ENCODE measurements at regions not wholly inside any gene's neighbourhood (a gene's known extent, or its start where the extent isn't known, plus 50 kb on each side); places are given as distances from the start of the nearest gene placed in this dataset.

DNA sequence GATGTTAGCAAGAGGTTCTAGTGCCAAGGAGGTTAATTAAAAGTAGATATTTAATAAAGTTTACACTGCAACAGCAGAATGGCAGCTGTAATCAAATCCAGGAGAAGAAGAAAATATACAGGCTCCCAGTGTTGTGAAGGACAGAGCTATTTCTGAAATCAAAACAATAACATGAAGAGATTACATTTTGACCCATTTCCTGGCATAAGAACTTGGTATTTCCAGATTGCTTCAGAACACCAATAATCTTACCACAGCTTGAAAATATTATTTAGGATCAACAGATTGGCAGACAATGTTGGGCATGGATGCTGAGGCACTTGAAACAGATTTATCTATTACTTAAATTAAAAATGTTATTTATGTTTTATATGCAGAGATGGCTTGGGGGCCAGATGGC, 692.5 kb downstream of the KCNA4 start:
- Histone ChIP-seq H3K9me3 (no peaks in the 10 kb centered on the region), H4K20me1 (ENCODE audit: insufficient read depth) (no peaks in the 10 kb centered on the region), H3K27ac (ENCODE audit: low read depth in 2 of 2, low read length in 1 of 2) (no peak overlapping the region; a peak in 1 of 4 replicates), H3K4me1 (ENCODE audit: control insufficient read depth in 1 of 2, insufficient read depth in 2 of 2, low read depth in 1 of 2, low read length in 1 of 2) (peaks cover 0 to 18% of the 10 kb centered on the region in 2 experiments; a peak in 1 of 4 replicates), H2AFZ (ENCODE audit: low read depth) (peak overlapping the region; percentile 53), H3K36me3 (replicated peaks in 1 of 2; ENCODE audit: control insufficient read depth in 1 of 2, insufficient read depth in 2 of 2, low read length in 1 of 2) (no peaks in the 10 kb centered on the region), H3K4me3 (ENCODE audit: low read depth in 2 of 2, low read length in 1 of 2) (no peak overlapping the region), H3K9me2 (no peaks in the 10 kb centered on the region), H3K4me2 (no peak overlapping the region), H3K27me3 (ENCODE audit: insufficient read depth) (no peaks in the 10 kb centered on the region), H3F3A (replicated peaks; ENCODE audit: insufficient read depth) (peaks cover 19% of the 10 kb centered on the region), H3K79me2 (ENCODE audit: insufficient read depth) (no peaks in the 10 kb centered on the region), H3K9ac (no peak overlapping the region)
- DNase-seq = no peak
- ChIA-PET POLR2A (no interaction called here), CTCF (interaction anchor here (0.8 to 1.2 kb wide), 4 partner anchors 12 to 147 kb away, joined by 3 to 6 read pairs (median 3); no protein-coding TSS in a partner anchor)
- no peak for TF ChIP-seq GABPA (IDR thresholded peaks at IDR 0.05; ENCODE audit: low read depth)
- TF ChIP-seq, protein P1, sequence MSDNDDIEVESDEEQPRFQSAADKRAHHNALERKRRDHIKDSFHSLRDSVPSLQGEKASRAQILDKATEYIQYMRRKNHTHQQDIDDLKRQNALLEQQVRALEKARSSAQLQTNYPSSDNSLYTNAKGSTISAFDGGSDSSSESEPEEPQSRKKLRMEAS (IDR thresholded peaks at IDR 0.05; ENCODE audit: low read depth) = no peak
- 0 out of 2 replicates have a peak, but pooled peaks have one; percentile 7 for TF ChIP-seq TCF12 (IDR thresholded peaks at IDR 0.05)
- TF ChIP-seq TAF1 (IDR thresholded peaks at IDR 0.05; ENCODE audit: borderline replicate concordance, low read depth, low read length) = no peak
- no peak for TF ChIP-seq POLR2AphosphoS5 (IDR thresholded peaks at IDR 0.05; ENCODE audit: low read depth, low read length)

DNA sequence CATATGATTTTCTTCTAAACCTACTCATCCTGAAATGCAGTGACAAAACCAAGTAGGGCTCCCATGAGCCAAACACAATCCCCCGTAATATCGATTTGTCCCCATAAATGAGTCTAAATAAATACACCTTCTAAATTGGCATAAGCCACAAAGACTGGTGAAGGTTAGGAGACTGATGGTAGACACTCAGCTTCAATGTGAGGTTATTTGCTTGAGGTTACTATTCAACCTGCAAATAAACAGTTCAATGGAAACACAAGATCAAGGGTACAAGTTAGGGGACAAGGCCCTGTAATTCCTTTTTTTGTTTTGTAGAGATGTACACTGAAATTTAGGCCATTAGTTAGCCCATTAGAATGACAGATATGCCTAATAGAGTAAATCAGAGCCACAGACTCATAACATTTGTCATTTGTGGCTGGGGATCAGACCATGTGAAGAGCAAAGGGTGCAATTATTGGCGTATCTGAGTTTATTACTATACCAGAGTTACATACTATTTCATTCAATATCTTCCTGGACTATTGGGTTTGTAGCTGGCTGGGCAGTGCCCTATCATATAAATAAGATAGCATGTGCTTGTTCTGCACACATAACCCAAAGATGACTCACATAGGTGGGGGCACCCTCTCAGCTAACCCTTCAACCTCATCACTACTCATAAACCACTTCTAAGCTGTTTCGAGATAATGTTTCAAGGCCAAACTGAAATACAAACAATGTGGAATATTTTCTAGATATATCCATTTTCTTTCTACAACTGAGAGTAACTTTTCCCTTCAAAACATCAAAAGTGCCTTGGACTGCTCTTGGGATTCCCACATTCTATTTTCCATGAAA, 695.3 kb downstream of the KCNA4 start:
- 67% methylated on average over 4 of the region's 4 CpGs for WGBS (ENCODE audit: low lambda C conversion rate)
- H3F3A ChIP-seq (replicated peaks; ENCODE audit: insufficient read depth) = peaks cover 18% of the 10 kb centered on the region
- H3K9me2 ChIP-seq = no peaks in the 10 kb centered on the region
- H3K4me1 ChIP-seq (ENCODE audit: control insufficient read depth in 1 of 2, insufficient read depth in 2 of 2, low read depth in 1 of 2, low read length in 1 of 2) = peaks cover 0 to 30% of the 10 kb centered on the region in 2 experiments; a peak in 1 of 4 replicates
- H3K9ac ChIP-seq = no peak overlapping the region
- no peaks in the 10 kb centered on the region for H3K79me2 ChIP-seq (ENCODE audit: insufficient read depth)
- H2AFZ ChIP-seq (ENCODE audit: low read depth) = no peak overlapping the region
- H3K27ac ChIP-seq (ENCODE audit: low read depth in 2 of 2, low read length in 1 of 2) = peak overlapping the region in 1 of 2 experiments; percentile 52; a peak in 2 of 4 replicates
- H3K9me3 ChIP-seq = no peaks in the 10 kb centered on the region
- H3K36me3 ChIP-seq (replicated peaks in 1 of 2; ENCODE audit: control insufficient read depth in 1 of 2, insufficient read depth in 2 of 2, low read length in 1 of 2) = no peaks in the 10 kb centered on the region
- no peak overlapping the region for H3K4me3 ChIP-seq (ENCODE audit: low read depth in 2 of 2, low read length in 1 of 2)
- ChIA-PET CTCF (interaction anchor here (1.2 to 1.3 kb wide), 3 partner anchors 7 to 23 kb away, joined by 3 to 4 read pairs (median 3); no protein-coding TSS in a partner anchor), POLR2A (no interaction called here)
- H3K27me3 ChIP-seq (ENCODE audit: insufficient read depth) = no peaks in the 10 kb centered on the region
- TF ChIP-seq GABPA (IDR thresholded peaks at IDR 0.05; ENCODE audit: low read depth) (no peak), RCOR1 (IDR thresholded peaks at IDR 0.05; ENCODE audit: low read length) (no peak), FOXM1 (IDR thresholded peaks at IDR 0.05; ENCODE audit: low read depth) (no peak), ELF1 (IDR thresholded peaks at IDR 0.05) (no peak), FOXJ3 (CRISPR knock-in tag; IDR thresholded peaks at IDR 0.05) (no peak), TCF12 (IDR thresholded peaks at IDR 0.05) (peak; percentile 21; the same call in 1 of the 2 replicates), NFIC (IDR thresholded peaks at IDR 0.05; ENCODE audit: borderline replicate concordance) (no peak), NRF1 (IDR thresholded peaks at IDR 0.05; ENCODE audit: low read depth, low read length) (no peak), RFX5 (IDR thresholded peaks at IDR 0.05; ENCODE audit: low read length) (no peak), JUND (IDR thresholded peaks at IDR 0.05) (0 out of 2 replicates have a peak, but pooled peaks have one; percentile 31), CHD2 (IDR thresholded peaks at IDR 0.05; ENCODE audit: low read length, partially characterized antibody) (no peak), FOSL2 (IDR thresholded peaks at IDR 0.05; ENCODE audit: borderline replicate concordance, low read depth) (peak; percentile 46; the same call in 1 of the 2 replicates), EP300 (IDR thresholded peaks at IDR 0.05; ENCODE audit: borderline replicate concordance in 1 of 2, low read depth in 1 of 2, low read length in 1 of 2) (no peak), GATA2 (CRISPR knock-in tag; IDR thresholded peaks at IDR 0.05) (no peak), SMC3 (IDR thresholded peaks at IDR 0.05; ENCODE audit: low read depth, low read length) (no peak), TAF1 (IDR thresholded peaks at IDR 0.05; ENCODE audit: borderline replicate concordance, low read depth, low read length) (no peak), MEF2A (IDR thresholded peaks at IDR 0.05; ENCODE audit: borderline replicate concordance, low read depth) (no peak), YY1 (IDR thresholded peaks at IDR 0.05; ENCODE audit: low read depth) (no peak), POLR2AphosphoS5 (IDR thresholded peaks at IDR 0.05; ENCODE audit: low read depth, low read length) (no peak)
- TF ChIP-seq, protein P1 (IDR thresholded peaks at IDR 0.05; ENCODE audit: low read depth) = no peak
- TF ChIP-seq, protein P2, sequence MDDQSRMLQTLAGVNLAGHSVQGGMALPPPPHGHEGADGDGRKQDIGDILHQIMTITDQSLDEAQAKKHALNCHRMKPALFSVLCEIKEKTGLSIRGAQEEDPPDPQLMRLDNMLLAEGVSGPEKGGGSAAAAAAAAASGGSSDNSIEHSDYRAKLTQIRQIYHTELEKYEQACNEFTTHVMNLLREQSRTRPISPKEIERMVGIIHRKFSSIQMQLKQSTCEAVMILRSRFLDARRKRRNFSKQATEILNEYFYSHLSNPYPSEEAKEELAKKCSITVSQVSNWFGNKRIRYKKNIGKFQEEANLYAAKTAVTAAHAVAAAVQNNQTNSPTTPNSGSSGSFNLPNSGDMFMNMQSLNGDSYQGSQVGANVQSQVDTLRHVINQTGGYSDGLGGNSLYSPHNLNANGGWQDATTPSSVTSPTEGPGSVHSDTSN (IDR thresholded peaks at IDR 0.05) = no peak
- TF ChIP-seq, protein P3, sequence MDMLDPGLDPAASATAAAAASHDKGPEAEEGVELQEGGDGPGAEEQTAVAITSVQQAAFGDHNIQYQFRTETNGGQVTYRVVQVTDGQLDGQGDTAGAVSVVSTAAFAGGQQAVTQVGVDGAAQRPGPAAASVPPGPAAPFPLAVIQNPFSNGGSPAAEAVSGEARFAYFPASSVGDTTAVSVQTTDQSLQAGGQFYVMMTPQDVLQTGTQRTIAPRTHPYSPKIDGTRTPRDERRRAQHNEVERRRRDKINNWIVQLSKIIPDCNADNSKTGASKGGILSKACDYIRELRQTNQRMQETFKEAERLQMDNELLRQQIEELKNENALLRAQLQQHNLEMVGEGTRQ (IDR thresholded peaks at IDR 0.05; ENCODE audit: borderline replicate concordance, low read depth, low read length) = no peak
- no peak overlapping the region for H3K4me2 ChIP-seq
- DNase-seq = no peak
- no peaks in the 10 kb centered on the region for H4K20me1 ChIP-seq (ENCODE audit: insufficient read depth)
